HG02571 (cell line): ENCODE measurements at regions not wholly inside any gene's neighbourhood (a gene's known extent, or its start where the extent isn't known, plus 50 kb on each side); places are given as distances from the start of the nearest gene placed in this dataset.

Experiments used
- ATAC-seq: cut with Tn5 transposase; IDR thresholded peaks from one replicate; pipeline ENCODE4 v1.9.1; 2021; ENCODE audit warnings: mild to moderate bottlenecking, moderate library complexity; ENCODE audit not compliant: unreplicated experiment

- no peak for ATAC-seq
These were observed 73.4 kb upstream of the PROX1 start for GRCh38 chr1:213914392-213914791.

- no peak for ATAC-seq
These were observed 66.5 kb upstream of the PROX1 start for GRCh38 chr1:213921311-213921710.

GRCh38 chr1:213921712-213922111 is 66.1 kb upstream of the PROX1 start:
- no peak for ATAC-seq

GRCh38 chr1:213925531-213926182 is 62.1 kb upstream of the PROX1 start:
- no peak for ATAC-seq

DNA sequence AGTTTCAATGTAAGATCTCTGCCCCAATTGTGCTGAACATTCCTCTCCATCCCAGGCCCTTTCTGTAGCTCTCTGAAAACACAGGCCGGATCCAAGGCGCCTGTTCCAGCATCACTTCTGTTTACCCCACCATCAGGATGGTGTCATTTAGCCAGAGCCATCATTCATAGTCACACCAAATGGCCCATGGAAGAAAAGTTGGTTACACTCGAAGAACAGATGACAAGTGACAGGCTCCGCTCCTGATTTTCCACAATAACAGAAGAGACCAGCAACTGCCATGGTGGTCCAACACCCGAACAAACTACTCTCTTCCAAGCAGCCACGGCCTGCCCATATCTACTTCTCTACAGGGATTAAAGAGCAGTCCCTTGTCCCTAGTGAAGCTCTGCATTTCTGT is 59.9 kb upstream of the PROX1 start:
- ATAC-seq: no peak

DNA sequence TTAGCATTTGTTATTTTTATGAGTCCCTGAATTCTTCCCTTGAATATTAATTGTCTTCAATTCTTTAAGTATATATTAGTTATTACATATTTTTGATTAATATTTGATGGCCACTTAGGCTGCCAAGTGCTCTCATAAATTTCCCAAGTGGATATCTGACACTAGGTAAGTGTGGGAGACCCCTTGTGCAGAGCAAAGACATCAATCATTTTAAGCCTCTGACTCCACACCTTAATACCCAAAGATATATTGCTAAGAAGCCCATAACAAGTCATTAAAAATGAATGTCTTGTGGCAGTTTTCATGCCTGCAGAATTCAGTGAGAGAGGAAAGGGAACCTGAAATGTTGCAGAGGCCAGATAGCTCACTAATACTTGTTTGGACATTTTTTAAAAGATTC is 58.4 kb upstream of the PROX1 start:
- ATAC-seq: no peak

- no peak for ATAC-seq
These were observed 55.9 kb upstream of the PROX1 start for GRCh38 chr1:213931836-213932235.

- ATAC-seq: no peak
These were observed 54.4 kb upstream of the PROX1 start for GRCh38 chr1:213933336-213933735.

DNA sequence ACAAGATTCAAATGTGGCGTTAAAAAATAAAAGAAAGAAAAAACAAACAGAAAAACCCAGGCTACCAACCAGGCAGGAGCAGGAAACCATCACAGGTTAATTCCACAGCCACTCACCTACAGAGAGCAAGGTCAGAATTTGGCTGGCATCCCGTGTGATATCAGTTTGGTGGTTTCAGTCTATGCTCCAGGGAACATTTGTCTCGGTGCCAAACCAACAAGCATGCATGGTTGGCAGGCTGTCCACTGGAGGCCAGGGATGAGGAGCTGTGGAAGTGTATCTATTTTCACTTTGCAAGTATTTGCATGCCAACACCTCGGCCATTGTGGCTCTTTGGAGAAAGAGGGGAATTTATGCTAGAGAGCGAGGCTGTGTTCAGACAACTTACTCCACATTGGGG is 53.1 kb upstream of the PROX1 start:
- no peak for ATAC-seq

DNA sequence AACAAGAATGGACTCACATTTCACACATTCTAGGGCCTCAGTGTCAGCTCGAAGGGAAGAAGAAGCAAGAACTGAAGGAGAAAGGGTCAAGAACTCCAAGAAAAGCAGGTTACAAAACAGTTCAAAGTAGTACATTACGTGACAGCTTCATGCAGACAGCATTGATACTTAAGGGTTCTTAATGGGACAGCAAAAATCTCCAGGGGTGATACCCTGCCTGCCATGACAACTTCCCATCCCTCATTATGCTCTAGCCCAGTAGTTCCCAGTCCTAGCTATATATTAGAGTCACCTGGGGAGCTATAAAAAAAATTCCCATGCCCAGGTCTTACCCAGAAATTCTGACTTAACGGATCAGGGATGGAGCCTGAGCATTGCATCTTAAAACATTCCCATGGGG is 51.2 kb upstream of the PROX1 start:
- ATAC-seq: no peak
